ENCODE measurements at regions not wholly inside any gene's neighbourhood (a gene's known extent, or its start where the extent isn't known, plus 50 kb on each side); places are given as distances from the start of the nearest gene placed in this dataset.

GRCh38 chr14:97218274-97218673 is 421.1 kb downstream of the VRK1 start:
- DNase-seq, result no peak
- intact Hi-C loops (cut with DNase I, micrococcal nuclease), result no loop called here
- ATAC-seq, result no peak

GRCh38 chr14:97218691-97219430 is 421.7 kb downstream of the VRK1 start:
- intact Hi-C loops (cut with DNase I, micrococcal nuclease), result no loop called here
- ATAC-seq, result no peak
- DNase-seq, result peak in 1 of 2 donors; percentile 5

- ATAC-seq, result no peak
- intact Hi-C loops (cut with DNase I, micrococcal nuclease), result no loop called here
- DNase-seq, result no peak
Measured at GRCh38 chr14:97219431-97220017, 422.3 kb downstream of the VRK1 start.

DNA sequence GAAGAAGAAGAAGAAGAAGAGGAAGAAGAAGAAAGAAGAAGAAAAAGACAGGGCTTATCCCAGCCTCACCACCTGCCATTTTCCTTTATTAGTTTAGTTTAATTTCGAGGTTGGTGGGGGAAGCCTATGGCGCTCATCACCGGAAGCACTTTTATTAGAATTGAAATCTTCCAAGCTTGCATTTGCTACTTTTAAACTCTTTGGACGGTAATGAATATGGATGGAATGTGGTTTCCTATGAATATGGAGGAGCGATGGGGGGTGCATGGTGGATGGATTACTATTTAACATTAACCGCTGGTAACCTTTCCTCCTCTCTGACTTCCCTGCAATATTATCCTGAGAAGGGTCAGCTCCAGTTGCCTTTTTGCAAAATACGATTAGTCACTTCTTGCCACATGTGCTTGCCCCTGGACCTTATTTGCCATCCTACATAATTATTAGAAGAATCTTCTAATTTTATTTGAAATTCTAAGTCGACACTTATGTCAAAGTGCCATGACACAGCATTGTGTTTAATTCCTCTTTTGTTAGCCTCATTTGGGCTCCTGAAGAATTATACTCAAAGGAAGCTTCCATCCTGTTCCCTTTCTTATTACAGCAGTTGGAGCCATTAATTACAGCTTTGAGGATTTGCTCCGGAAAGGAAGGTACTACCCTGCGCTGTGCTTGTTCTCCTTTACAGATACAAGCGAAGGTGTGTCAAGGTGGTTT is 424.5 kb downstream of the VRK1 start:
- intact Hi-C loops (cut with DNase I, micrococcal nuclease), result no loop called here
- no peak for ATAC-seq

GRCh38 chr14:97224016-97224415 is 426.8 kb downstream of the VRK1 start:
- DNase-seq (no peak), ATAC-seq (no peak)

More for the DNA sequence above, 424.5 kb downstream of the VRK1 start:
- no peak for DNase-seq

GRCh38 chr14:97230051-97230450 is 432.9 kb downstream of the VRK1 start:
- DNase-seq, result no peak
- intact Hi-C loops (cut with DNase I, micrococcal nuclease), result no loop called here
- ATAC-seq, result no peak

More at GRCh38 chr14:97224016-97224415, 426.8 kb downstream of the VRK1 start:
- intact Hi-C loops (cut with DNase I, micrococcal nuclease), result no loop called here

GRCh38 chr14:97233319-97233985 is 436.3 kb downstream of the VRK1 start:
- no peak for ATAC-seq
- intact Hi-C loops (cut with DNase I, micrococcal nuclease), result no loop called here
- no peak for DNase-seq

GRCh38 chr14:97246648-97247047 is 449.5 kb downstream of the VRK1 start:
- intact Hi-C loops (cut with DNase I, micrococcal nuclease), result no loop called here
- no peak for DNase-seq

GRCh38 chr14:97248973-97249372 is 451.8 kb downstream of the VRK1 start:
- DNase-seq (no peak), ATAC-seq (no peak)
- intact Hi-C loops (cut with DNase I, micrococcal nuclease), result no loop called here

More at GRCh38 chr14:97246648-97247047, 449.5 kb downstream of the VRK1 start:
- ATAC-seq, result no peak

GRCh38 chr14:97250931-97251330 is 453.7 kb downstream of the VRK1 start:
- intact Hi-C loops (cut with DNase I, micrococcal nuclease), result no loop called here
- ATAC-seq (no peak), DNase-seq (no peak)

GRCh38 chr14:97251491-97252155 is 454.4 kb downstream of the VRK1 start:
- no peak for ATAC-seq
- intact Hi-C loops (cut with DNase I, micrococcal nuclease), result no loop called here
- no peak for DNase-seq

DNA sequence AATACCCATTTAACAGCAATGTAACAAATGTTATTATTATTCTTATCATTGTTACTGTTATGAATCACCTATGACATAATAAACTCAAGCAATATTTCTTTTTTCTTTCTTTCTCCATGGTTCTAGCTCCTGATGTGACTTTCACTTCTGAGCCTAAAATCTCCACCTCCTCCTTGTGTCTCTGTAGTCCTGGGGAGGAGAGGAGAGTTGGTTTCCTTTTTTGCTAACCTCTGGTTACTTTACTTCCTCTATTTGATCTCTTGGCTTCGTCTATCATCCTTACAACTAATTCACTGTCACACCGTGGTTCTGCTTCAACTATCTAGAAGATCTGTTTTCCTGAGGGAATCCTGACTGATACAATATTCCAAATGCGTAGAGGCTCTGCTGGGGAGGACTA is 456.6 kb downstream of the VRK1 start:
- no peak for DNase-seq
- intact Hi-C loops (cut with DNase I, micrococcal nuclease), result no loop called here
- no peak for ATAC-seq

DNA sequence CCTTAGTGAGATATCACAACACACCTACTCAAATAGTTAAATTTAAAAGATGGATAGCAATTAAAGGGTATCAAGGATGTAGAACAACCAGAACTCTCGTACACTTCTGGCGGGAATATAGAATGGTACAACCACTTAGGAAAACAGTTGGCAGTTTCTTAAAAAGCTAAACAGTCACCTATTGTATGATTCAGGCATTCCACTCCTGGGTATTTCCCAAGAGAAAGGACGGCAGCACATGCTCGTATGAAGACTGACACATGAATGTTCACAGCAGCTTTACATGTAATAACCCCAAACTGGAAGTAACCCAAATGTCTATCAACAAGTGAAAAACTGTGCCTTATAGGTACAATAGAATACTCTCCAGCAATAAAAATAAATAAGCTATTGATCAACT is 465.2 kb downstream of the VRK1 start:
- intact Hi-C loops (cut with DNase I, micrococcal nuclease), result no loop called here
- DNase-seq, result no peak
- ATAC-seq, result no peak

- DNase-seq (no peak), ATAC-seq (no peak)
- intact Hi-C loops (cut with DNase I, micrococcal nuclease), result no loop called here
Measured at GRCh38 chr14:97264516-97265230, 467.5 kb downstream of the VRK1 start.

- intact Hi-C loops (cut with DNase I, micrococcal nuclease), result no loop called here
- ATAC-seq, result no peak
- no peak for DNase-seq
Measured at GRCh38 chr14:97266653-97267052, 469.5 kb downstream of the VRK1 start.

GRCh38 chr14:97267509-97267908 is 470.3 kb downstream of the VRK1 start:
- intact Hi-C loops (cut with DNase I, micrococcal nuclease), result no loop called here
- no peak for ATAC-seq
- DNase-seq, result no peak

GRCh38 chr14:97268097-97268496 is 470.9 kb downstream of the VRK1 start:
- no peak for DNase-seq
- no peak for ATAC-seq
- intact Hi-C loops (cut with DNase I, micrococcal nuclease), result no loop called here

DNA sequence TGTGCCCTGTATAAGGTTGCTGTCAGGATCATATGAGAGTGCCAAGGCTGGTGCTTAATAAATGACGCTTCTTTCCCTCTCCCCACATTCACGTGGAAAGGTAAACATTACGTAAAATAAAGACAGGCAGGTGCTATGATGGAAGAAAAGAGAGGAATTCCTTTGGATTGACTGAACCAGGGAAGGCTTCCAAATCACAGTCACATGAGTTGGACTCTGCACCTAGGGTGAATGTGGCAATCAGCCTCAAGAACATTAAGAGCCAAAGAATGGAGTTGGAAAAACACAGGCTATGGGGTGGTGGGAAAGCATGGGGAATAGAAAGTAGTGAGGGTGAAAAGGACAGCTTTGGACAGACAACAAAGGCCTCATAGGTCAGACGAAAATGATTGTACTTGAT is 473.1 kb downstream of the VRK1 start:
- intact Hi-C loops (cut with DNase I, micrococcal nuclease), result no loop called here
- no peak for DNase-seq
- ATAC-seq, result no peak
